Endothelial cell of umbilical vein (primary cell): ENCODE measurements at regions not wholly inside any gene's neighbourhood (a gene's known extent, or its start where the extent isn't known, plus 50 kb on each side); places are given as distances from the start of the nearest gene placed in this dataset.

Experiments
- CTCF ChIP-seq, 2 donors: IDR thresholded peaks; 1 replicate in 1 of 2; 2 replicates in 1 of 2; pipeline ENCODE4 v1.5.1; 2011; ENCODE audit warnings: low read length in 2 of 2, mild to moderate bottlenecking in 2 of 2, moderate library complexity in 2 of 2, control low read depth in 1 of 2, inconsistent platforms in 1 of 2, low read depth in 1 of 2; ENCODE audit not compliant: insufficient read depth in 1 of 2; ENCODE audit errors: extremely low read depth in 1 of 2
- EZH2 ChIP-seq: IDR thresholded peaks from 2 replicates; pipeline ENCODE4 v1.6.1; 2012; ENCODE audit warnings: borderline replicate concordance, low read depth, mild to moderate bottlenecking, moderate library complexity, low read length, inconsistent platforms; ENCODE audit not compliant: severe bottlenecking
- JUN ChIP-seq: IDR thresholded peaks from 2 replicates; pipeline ENCODE4 v1.6.1; 2011; ENCODE audit warnings: borderline replicate concordance, low read depth; ENCODE audit not compliant: insufficient read length, insufficient read depth
- POLR2AphosphoS5 ChIP-seq: IDR thresholded peaks from 2 replicates; pipeline ENCODE4 v1.6.1; 2012; ENCODE audit warnings: low read depth, mild to moderate bottlenecking, control low read depth, low read length, moderate library complexity; ENCODE audit not compliant: insufficient read depth

- TF ChIP-seq CTCF (IDR thresholded peaks at IDR 0.05; ENCODE audit: extremely low read depth in 1 of 2, insufficient read depth in 1 of 2, low read depth in 1 of 2, low read length in 2 of 2) (no peak), EZH2 (no peak), POLR2AphosphoS5 (no peak), JUN (no peak)
Measured at GRCh38 chr13:103866048-103866447, 799.8 kb upstream of the SLC10A2 start.
